GM19023 (cell line): ENCODE measurements at regions not wholly inside any gene's neighbourhood (a gene's known extent, or its start where the extent isn't known, plus 50 kb on each side); places are given as distances from the start of the nearest gene placed in this dataset.

ENCODE experiments used
- ATAC-seq: cut with Tn5 transposase; IDR thresholded peaks from one replicate; pipeline ENCODE4 v1.9.1; 2021; ENCODE audit warnings: mild to moderate bottlenecking, moderate library complexity; ENCODE audit not compliant: unreplicated experiment

- ATAC-seq = no peak
Observed at GRCh38 chr3:189455009-189455408, 176.2 kb upstream of the TP63 start.

- ATAC-seq = no peak
Observed at GRCh38 chr3:189455641-189456417, 175.4 kb upstream of the TP63 start.

- ATAC-seq = no peak
Observed at GRCh38 chr3:189457201-189457607, 174.0 kb upstream of the TP63 start.

GRCh38 chr3:189457631-189458412, 173.4 kb upstream of the TP63 start:
- ATAC-seq = no peak

GRCh38 chr3:189458528-189458927, 172.7 kb upstream of the TP63 start:
- ATAC-seq = no peak

GRCh38 chr3:189459231-189459630, 172.0 kb upstream of the TP63 start:
- ATAC-seq = no peak

GRCh38 chr3:189460511-189460910, 170.7 kb upstream of the TP63 start:
- ATAC-seq = no peak

- ATAC-seq = no peak
Observed at GRCh38 chr3:189464799-189465198, 166.4 kb upstream of the TP63 start.

GRCh38 chr3:189466004-189466403, 165.2 kb upstream of the TP63 start:
- no peak for ATAC-seq

- no peak for ATAC-seq
Observed at GRCh38 chr3:189467451-189467850, 163.7 kb upstream of the TP63 start.

- no peak for ATAC-seq
Observed at GRCh38 chr3:189474944-189475343, 156.2 kb upstream of the TP63 start.

- ATAC-seq = no peak
Observed at GRCh38 chr3:189477614-189478013, 153.6 kb upstream of the TP63 start.

GRCh38 chr3:189486556-189486955, 144.6 kb upstream of the TP63 start:
- no peak for ATAC-seq

- no peak for ATAC-seq
Observed at GRCh38 chr3:189488241-189488767, 142.9 kb upstream of the TP63 start.

- ATAC-seq = no peak
Observed at GRCh38 chr3:189490337-189490736, 140.9 kb upstream of the TP63 start.

- ATAC-seq = no peak
Observed at GRCh38 chr3:189490749-189491148, 140.4 kb upstream of the TP63 start.

GRCh38 chr3:189491831-189492230, 139.4 kb upstream of the TP63 start:
- no peak for ATAC-seq

GRCh38 chr3:189493271-189493670, 137.9 kb upstream of the TP63 start:
- no peak for ATAC-seq

GRCh38 chr3:189494632-189495031, 136.6 kb upstream of the TP63 start:
- ATAC-seq = no peak

GRCh38 chr3:189496375-189497138, 134.6 kb upstream of the TP63 start:
- no peak for ATAC-seq

GRCh38 chr3:189498995-189499704, 132.0 kb upstream of the TP63 start:
- no peak for ATAC-seq
